ENCODE measurements at regions not wholly inside any gene's neighbourhood (a gene's known extent, or its start where the extent isn't known, plus 50 kb on each side); places are given as distances from the start of the nearest gene placed in this dataset.

- no peak for FAIRE-seq
- DNase-seq (ENCODE audit: insufficient read length, low spot score), result no peak
Observed at GRCh38 chr18:78722386-78722785, 257.2 kb upstream of the SALL3 start.

GRCh38 chr18:78722929-78723710 is 256.5 kb upstream of the SALL3 start:
- DNase-seq (ENCODE audit: insufficient read length, low spot score) (no peak), FAIRE-seq (no peak)

- DNase-seq (ENCODE audit: insufficient read length, low spot score) (no peak), FAIRE-seq (no peak)
Observed at GRCh38 chr18:78724214-78724914, 255.3 kb upstream of the SALL3 start.

- FAIRE-seq, result no peak
- DNase-seq (ENCODE audit: insufficient read length, low spot score), result no peak
Observed at GRCh38 chr18:78725426-78725825, 254.2 kb upstream of the SALL3 start.

GRCh38 chr18:78726326-78727056 is 253.1 kb upstream of the SALL3 start:
- FAIRE-seq, result no peak
- no peak for DNase-seq (ENCODE audit: insufficient read length, low spot score)

- DNase-seq (ENCODE audit: insufficient read length, low spot score), result no peak
- no peak for FAIRE-seq
Observed at GRCh38 chr18:78727057-78727739, 252.4 kb upstream of the SALL3 start.

- no peak for DNase-seq (ENCODE audit: insufficient read length, low spot score)
- FAIRE-seq, result no peak
Observed at GRCh38 chr18:78727877-78728783, 251.5 kb upstream of the SALL3 start.

- FAIRE-seq (no peak), DNase-seq (ENCODE audit: insufficient read length, low spot score) (no peak)
Observed at GRCh38 chr18:78728784-78729467, 250.7 kb upstream of the SALL3 start.

GRCh38 chr18:78730546-78730945 is 249.1 kb upstream of the SALL3 start:
- FAIRE-seq (no peak), DNase-seq (ENCODE audit: insufficient read length, low spot score) (no peak)

- FAIRE-seq, result no peak
Observed at GRCh38 chr18:78731016-78731397, 248.6 kb upstream of the SALL3 start.

GRCh38 chr18:78731398-78732032 is 248.1 kb upstream of the SALL3 start:
- FAIRE-seq (no peak), DNase-seq (ENCODE audit: insufficient read length, low spot score) (no peak)

More at GRCh38 chr18:78731016-78731397, 248.6 kb upstream of the SALL3 start:
- DNase-seq (ENCODE audit: insufficient read length, low spot score), result no peak

- DNase-seq (ENCODE audit: insufficient read length, low spot score) (no peak), FAIRE-seq (no peak)
Observed at GRCh38 chr18:78732273-78733210, 247.1 kb upstream of the SALL3 start.

GRCh38 chr18:78733762-78734613 is 245.6 kb upstream of the SALL3 start:
- DNase-seq (ENCODE audit: insufficient read length, low spot score), result no peak
- no peak for FAIRE-seq

- DNase-seq (ENCODE audit: insufficient read length, low spot score) (no peak), FAIRE-seq (no peak)
Observed at GRCh38 chr18:78734614-78734945, 245.0 kb upstream of the SALL3 start.

GRCh38 chr18:78735131-78736014 is 244.2 kb upstream of the SALL3 start:
- FAIRE-seq (no peak), DNase-seq (ENCODE audit: insufficient read length, low spot score) (no peak)

Measured in HTR-8/SVneo (cell line).